GM18868 (cell line): ENCODE measurements at regions not wholly inside any gene's neighbourhood (a gene's known extent, or its start where the extent isn't known, plus 50 kb on each side); places are given as distances from the start of the nearest gene placed in this dataset.

ENCODE experiments used
- ATAC-seq: cut with Tn5 transposase; IDR thresholded peaks from one replicate; pipeline ENCODE4 v1.9.1; 2021; ENCODE audit warnings: mild to moderate bottlenecking, moderate library complexity; ENCODE audit not compliant: unreplicated experiment

GRCh38 chr12:30508205-30508967 lies 187.3 kb downstream of the IPO8 start:
- no peak for ATAC-seq

GRCh38 chr12:30507576-30507975 lies 188.1 kb downstream of the IPO8 start:
- ATAC-seq, result no peak

- no peak for ATAC-seq
Measured at GRCh38 chr12:30506411-30506810, 189.3 kb downstream of the IPO8 start.

GRCh38 chr12:30501718-30502117 lies 194.0 kb downstream of the IPO8 start:
- ATAC-seq, result no peak

DNA sequence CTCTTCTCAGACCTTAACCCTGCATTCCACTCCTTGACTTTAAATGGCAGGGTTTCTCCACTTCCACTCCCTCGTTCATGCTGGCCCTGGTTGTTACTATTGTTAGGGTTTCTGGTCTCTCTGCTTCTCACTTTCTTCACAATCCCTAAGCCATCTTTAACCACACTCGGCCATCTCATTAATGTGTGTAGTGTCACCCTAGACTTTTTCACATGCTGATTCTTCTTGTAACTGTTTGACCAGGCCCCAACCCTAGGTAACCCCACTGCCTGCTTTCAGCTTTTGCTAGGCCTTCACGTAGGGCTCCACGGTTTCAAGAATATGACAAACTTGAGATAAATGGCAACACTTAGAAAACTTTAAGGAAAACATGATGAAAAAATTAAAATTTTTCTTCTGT lies 195.1 kb downstream of the IPO8 start:
- peak; percentile 46 for ATAC-seq

DNA sequence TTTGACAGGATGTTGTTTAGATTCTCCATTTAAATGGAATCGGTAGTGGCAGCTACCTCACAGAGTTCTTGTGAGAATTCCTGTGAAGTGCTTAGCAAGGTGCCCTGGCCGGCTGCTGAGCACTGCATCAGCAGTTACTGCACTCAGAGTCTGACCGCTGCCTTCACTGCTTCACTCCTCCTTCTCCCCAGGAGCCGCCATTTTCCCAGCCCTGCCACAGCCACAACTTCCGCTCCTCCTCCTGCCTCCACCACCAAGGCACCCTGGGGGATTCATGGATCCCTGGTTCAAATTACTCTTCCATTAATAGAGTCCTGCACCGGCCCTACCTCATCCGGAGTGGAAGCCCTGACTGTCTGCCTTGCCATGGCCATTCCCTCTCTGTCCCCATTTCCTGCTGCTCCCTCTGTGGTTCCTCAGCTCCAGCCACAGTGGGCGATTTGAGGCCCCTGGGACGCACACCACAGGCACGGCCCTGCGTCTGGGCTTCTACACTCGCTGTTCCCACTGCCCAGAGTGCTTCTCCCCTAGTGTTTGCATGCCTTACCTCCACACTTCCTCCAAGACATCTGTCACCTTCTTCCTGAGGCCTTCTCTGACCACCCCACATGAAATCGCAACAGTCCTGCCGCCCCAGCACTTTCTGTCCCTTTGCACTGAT lies 210.3 kb downstream of the IPO8 start:
- ATAC-seq, result no peak

DNA sequence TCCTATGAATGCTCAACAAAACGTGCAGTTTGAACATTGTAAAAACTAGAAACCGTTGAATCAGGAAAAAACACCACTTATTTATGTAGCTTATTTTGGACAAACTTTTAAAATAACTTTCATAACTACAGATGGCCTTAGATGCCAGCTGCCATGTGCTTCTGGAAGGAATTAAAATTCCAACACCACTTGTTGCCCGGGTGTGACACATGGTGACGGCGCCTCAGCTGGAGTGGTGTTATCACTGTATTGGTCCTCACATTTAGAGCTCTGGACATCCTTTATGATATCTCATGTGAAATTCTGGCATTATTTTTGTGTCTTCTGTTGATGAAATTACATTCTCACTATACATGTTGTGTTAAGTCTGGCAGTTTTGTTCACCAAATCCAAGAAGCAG lies 211.0 kb downstream of the IPO8 start:
- ATAC-seq, result no peak

GRCh38 chr12:30482650-30483049 lies 213.0 kb downstream of the IPO8 start:
- ATAC-seq, result no peak

DNA sequence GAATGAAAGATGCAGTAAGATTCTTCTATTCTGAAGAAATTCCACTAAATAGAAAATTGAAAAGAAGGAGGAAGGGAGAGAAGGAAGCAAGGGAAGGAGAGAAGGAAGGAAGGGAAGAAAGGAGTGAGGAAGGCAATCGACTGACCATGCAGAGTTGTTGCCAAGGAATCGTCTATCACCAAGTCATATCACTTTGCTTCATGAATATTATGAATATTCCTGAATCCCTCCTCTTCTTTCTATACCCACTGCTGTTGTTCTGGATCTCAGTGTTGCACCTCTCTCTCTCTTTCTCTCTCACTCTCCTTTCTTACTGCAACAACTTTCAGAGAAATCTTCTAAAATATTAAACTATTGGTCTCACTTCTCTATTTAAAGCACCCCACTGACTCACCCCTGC lies 222.4 kb downstream of the IPO8 start:
- ATAC-seq, result no peak

GRCh38 chr12:30466093-30466585 lies 229.5 kb downstream of the IPO8 start:
- ATAC-seq, result no peak

- ATAC-seq, result no peak
Measured at GRCh38 chr12:30463636-30464035, 232.0 kb downstream of the IPO8 start.

- ATAC-seq, result no peak
Measured at GRCh38 chr12:30462249-30462648, 233.4 kb downstream of the IPO8 start.

DNA sequence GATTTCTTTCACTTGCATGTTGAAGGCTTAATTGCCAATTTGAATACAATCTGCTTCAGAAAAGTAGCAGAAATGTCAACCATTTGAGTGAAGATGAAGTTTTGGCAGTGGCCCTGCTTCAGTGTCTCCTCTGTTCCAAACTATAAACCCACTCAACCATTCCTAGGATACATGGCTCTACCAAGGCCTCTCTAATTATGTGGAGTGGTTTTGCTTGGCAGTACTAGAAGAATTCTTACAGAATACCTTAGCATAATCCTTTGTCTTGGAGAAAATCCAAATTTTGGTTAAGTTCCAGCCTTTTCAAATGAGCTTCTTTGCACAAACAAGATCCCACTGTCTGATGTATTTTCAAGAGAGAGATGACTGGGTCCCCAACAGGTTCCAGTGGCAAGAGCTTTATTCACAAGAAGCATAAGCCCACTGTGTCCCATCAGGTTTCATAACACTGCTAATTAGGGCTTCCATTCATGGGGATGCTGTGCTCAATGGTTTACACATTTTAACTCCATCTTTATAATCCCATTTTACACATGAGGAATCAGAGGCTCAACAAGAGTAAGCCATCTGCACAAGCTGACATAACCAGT lies 234.5 kb downstream of the IPO8 start:
- ATAC-seq, result no peak

DNA sequence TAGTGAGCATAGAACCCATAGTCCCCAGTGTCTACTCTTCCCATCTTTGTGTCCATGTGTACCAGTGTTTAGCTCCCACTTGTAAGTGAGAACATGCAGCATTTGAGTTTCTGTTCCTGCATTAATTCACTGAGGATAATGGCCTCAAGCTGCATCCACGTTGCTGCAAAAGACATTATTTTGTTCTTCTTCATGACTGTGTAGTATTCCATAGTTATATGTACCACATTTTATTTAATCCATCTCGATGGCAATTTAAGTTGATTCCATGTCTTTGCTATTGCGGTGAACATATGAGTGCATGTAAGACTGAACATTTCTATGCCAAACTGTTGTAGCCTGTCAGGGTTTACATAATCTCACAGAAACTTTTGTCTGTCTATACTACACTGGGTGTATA lies 237.2 kb downstream of the IPO8 start:
- no peak for ATAC-seq

DNA sequence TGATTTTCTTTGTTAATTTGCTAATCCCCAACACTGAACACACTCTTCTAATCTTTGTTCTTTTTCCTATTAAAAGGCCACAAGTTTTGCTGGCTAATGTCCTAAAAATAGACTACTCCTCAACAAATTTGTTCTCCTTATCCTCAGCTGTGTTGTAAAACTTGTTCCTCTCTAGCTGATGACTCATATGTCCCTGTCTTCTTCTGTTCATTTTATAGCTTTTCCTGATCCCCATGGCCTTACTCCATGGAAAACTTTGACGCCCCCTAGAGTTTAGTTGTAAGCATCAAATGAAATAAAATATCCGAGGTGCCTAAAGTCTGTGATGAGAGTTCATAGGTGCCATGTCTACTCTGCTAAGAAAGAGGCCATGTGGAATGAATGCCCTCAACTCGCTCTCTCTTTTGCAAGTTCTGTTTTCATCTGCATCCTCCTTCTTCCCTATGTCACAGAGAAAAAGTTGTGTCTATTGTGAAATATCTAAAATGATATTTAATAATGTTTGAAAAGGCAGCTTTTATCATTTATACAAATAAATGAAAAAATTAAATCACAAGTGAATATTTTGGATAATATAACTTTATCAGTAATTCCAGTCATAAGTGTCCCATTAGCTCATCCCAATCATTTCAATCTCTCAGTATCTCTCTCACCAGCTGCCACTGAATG lies 237.9 kb downstream of the IPO8 start:
- ATAC-seq, result no peak

GRCh38 chr12:30450872-30451271 lies 244.8 kb downstream of the IPO8 start:
- ATAC-seq, result no peak

DNA sequence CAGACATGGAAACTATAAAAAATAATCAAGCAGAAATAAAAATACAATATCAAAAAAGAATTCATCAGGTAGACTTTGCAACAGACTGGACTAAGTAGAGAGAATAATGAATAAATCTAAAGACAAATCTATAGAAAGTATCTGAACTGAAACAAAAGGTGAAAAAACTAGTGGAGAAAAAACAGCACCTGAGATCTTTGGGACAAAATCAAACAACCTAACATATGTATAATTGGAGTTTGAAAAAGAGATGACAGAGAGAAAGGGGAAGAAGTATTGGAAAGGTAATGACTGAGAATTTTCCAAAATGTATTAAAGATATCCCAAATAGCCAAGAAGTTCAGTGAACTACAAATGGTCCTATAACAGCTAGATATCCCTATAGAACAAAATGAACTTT lies 245.4 kb downstream of the IPO8 start:
- ATAC-seq, result no peak

DNA sequence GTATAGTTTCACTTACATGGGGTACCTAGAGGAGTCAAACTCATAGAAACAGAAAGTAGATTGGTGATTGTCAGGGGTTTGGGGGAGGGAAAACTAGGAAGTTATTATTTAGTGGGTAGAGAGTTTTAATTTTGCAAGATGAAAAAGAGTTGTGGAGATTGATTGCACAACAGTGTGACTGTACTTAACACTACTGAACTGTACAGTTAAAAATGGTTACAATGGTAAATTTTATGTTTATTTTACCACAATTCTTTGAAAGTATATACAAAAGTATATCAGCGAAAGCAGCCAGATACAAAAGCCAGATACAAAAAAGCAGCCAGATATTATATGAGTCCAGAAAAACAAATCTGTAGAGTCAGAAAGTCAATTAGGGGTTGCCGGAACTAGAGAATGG lies 247.6 kb downstream of the IPO8 start:
- no peak for ATAC-seq

DNA sequence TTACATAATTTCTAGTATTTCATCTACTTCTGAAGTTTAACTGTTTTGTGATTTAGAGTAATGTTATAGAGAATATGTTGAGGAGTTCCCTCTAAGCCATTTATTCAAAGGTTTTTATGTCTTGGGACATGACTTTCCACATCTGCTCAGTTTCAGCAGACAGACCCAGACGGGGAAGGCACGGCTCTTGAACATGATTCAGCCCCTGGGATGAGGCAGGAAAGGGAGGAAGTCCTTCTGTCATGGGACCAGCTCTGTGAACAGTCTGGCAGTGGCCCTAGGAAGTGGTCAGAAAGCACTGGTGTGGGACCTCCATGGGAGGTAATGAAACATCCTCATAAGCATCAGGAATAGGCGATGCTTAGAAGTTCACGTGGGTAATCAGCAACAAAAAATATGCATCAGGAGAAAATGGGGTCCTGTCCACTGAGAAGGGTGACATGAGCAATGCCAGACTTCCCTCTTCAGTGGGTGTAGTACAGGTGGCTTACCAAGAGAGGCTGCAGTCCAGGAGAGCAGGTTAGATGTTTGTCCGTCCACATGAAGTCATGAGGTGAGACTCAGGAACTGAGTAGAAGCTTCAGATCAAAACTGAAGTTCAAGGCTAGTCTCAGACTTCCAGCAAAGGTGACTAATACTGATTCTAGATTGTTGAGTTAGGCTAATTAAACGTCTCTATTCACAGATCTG lies 248.5 kb downstream of the IPO8 start:
- no peak for ATAC-seq

DNA sequence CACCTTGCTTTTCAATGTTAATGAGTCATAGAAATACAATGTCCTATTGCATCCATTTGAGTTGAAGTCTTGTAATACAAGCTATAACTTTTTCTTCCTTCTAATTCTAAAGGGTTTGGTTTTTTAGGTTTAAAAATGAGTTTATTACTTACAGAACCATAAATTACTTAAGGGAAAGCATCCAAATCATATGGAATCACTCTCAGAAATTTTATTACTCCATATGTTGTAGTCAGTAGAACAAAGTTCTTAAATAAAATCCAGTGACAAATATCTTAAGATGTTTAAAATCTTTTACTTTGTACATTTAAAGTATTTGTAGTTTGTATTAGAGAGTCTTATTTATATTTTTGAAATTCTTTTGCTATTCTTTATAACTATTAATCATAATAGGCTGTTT lies 253.2 kb downstream of the IPO8 start:
- ATAC-seq, result no peak
